CD4-positive, alpha-beta T cell (primary cell): ENCODE measurements at regions not wholly inside any gene's neighbourhood (a gene's known extent, or its start where the extent isn't known, plus 50 kb on each side); places are given as distances from the start of the nearest gene placed in this dataset.

Source experiments
- ATAC-seq: fragments of 200-7000 bp; cut with Tn5 transposase; one replicate; pipeline ENCODE4 v1.10.0; 2022; ENCODE audit warnings: mild to moderate bottlenecking; ENCODE audit not compliant: poor library complexity
- CTCF ChIA-PET: fragments of 350-600 bp; sonication (Branson Sonifier 250); formaldehyde crosslinking; loops from one replicate; lab custom pipeline; 2021; ENCODE audit warnings: antibody characterized with exemption, inconsistent platforms; lab: Charles Lee
- POLR2A ChIA-PET: fragments of 350-600 bp; sonication (Branson Sonifier 250); formaldehyde crosslinking; loops from one replicate; lab custom pipeline; 2021; ENCODE audit warnings: antibody characterized with exemption, inconsistent platforms; lab: Charles Lee
- DNase-seq, 14 experiments: peaks; one replicate each; pipeline ENCODE4 v3.0.0-alpha.2; 2013 to 2020; ENCODE audit warnings: mixed read lengths in 2 of 14
- H3K27ac ChIP-seq, 2 donors: one replicate each; pipeline versions ENCODE4 v1.5.1 to v1.7.0; 2013; ENCODE audit warnings: low read length in 2 of 2, low read depth in 1 of 2, mild to moderate bottlenecking in 1 of 2
- H3K27me3 ChIP-seq, 2 experiments: 1 replicate in 1 of 2; 2 replicates in 1 of 2; pipeline versions ENCODE4 v1.6.1 to v1.7.0; 2013; ENCODE audit warnings: low read length in 2 of 2, control low read depth in 1 of 2, mild to moderate bottlenecking in 1 of 2, moderate library complexity in 1 of 2; ENCODE audit not compliant: insufficient read depth in 2 of 2, control insufficient read depth in 1 of 2
- H3K36me3 ChIP-seq: one replicate; pipeline ENCODE4 v1.6.1; 2013; ENCODE audit warnings: low read length, control low read depth; ENCODE audit not compliant: insufficient read depth
- H3K4me1 ChIP-seq: one replicate; pipeline ENCODE4 v1.6.1; 2013; ENCODE audit warnings: low read length, control low read depth; ENCODE audit not compliant: insufficient read depth
- H3K4me3 ChIP-seq: one replicate; pipeline ENCODE4 v1.5.1; 2013; ENCODE audit warnings: mild to moderate bottlenecking, low read length, moderate library complexity
- H3K9me3 ChIP-seq, 2 experiments: 1 replicate in 1 of 2; 2 replicates in 1 of 2; pipeline versions ENCODE4 v1.6.1 to v1.7.0; 2013; ENCODE audit warnings: low read length in 2 of 2, mild to moderate bottlenecking in 2 of 2, control low read depth in 1 of 2, moderate library complexity in 1 of 2; ENCODE audit not compliant: control insufficient read depth in 1 of 2, insufficient read depth in 1 of 2
- H3K27ac Mint-ChIP-seq: one replicate; pipeline ENCODE4 v1.8.0; 2020; ENCODE audit warnings: mixed read lengths
- H3K27me3 Mint-ChIP-seq: one replicate; pipeline ENCODE4 v1.8.0; 2021; ENCODE audit warnings: mixed read lengths
- H3K36me3 Mint-ChIP-seq: one replicate; pipeline ENCODE4 v1.8.0; 2021; ENCODE audit warnings: low read depth, mixed read lengths
- H3K4me1 Mint-ChIP-seq: one replicate; pipeline ENCODE4 v1.8.0; 2021; ENCODE audit warnings: low read depth, mixed read lengths
- H3K4me3 Mint-ChIP-seq: one replicate; pipeline ENCODE4 v1.8.0; 2020; ENCODE audit warnings: mild to moderate bottlenecking, mixed read lengths
- H3K9me3 Mint-ChIP-seq: one replicate; pipeline ENCODE4 v1.8.0; 2020; ENCODE audit warnings: mixed read lengths
- CTCF ChIP-seq: fragments of 200-600 bp; IDR thresholded peaks from one replicate; pipeline ENCODE4 v1.8.0; 2022; ENCODE audit warnings: antibody characterized with exemption, mild to moderate bottlenecking
- intact Hi-C, 2 experiments: fragments of 100-400 bp; cut with DNase I in 1 of 2; cut with micrococcal nuclease in 1 of 2; formaldehyde crosslinking; loops; one replicate each; pipeline versions ENCODE4 v1.15.1 to v1.9.0; 2023 to 2025; cut with DNase I, micrococcal nuclease

GRCh38 chr6:170046791-170047626 lies 243.9 kb downstream of the DLL1 start:
- H3K27ac Mint-ChIP-seq = no peak overlapping the region
- H3K36me3 Mint-ChIP-seq = no peaks in the 10 kb centered on the region
- H3K36me3 ChIP-seq = no peaks in the 10 kb centered on the region
- peaks cover 8% of the 10 kb centered on the region for H3K4me1 ChIP-seq
- intact Hi-C loops = no loop called here
- ChIA-PET POLR2A (no interaction called here), CTCF (no interaction called here)
- peaks cover 0 to 5% of the 10 kb centered on the region in 2 experiments for H3K27me3 ChIP-seq
- no peak overlapping the region for H3K4me3 ChIP-seq
- no peaks in the 10 kb centered on the region for H3K27me3 Mint-ChIP-seq
- H3K4me1 Mint-ChIP-seq = no peaks in the 10 kb centered on the region
- DNase-seq (peak in 3 of 14 experiments; percentile 22 to 76 (median 61)), ATAC-seq (no peak)
- TF ChIP-seq CTCF = no peak
- no peaks in the 10 kb centered on the region for H3K9me3 ChIP-seq
- no peak overlapping the region for H3K27ac ChIP-seq
- no peak overlapping the region for H3K4me3 Mint-ChIP-seq
- H3K9me3 Mint-ChIP-seq = no peaks in the 10 kb centered on the region

- Histone ChIP-seq H3K9me3 (no peaks in the 10 kb centered on the region), H3K4me3 (no peak overlapping the region), H3K36me3 (no peaks in the 10 kb centered on the region), H3K27me3 (peaks cover 0 to 5% of the 10 kb centered on the region in 2 experiments), H3K4me1 (peaks cover 8% of the 10 kb centered on the region), H3K27ac (no peak overlapping the region)
- DNase-seq = peak in 1 of 14 experiments; percentile 6
- intact Hi-C loops = no loop called here
- CTCF ChIA-PET = no interaction called here
- Mint-ChIP-seq H3K27ac (no peak overlapping the region), H3K27me3 (no peaks in the 10 kb centered on the region), H3K4me1 (no peaks in the 10 kb centered on the region), H3K4me3 (no peak overlapping the region), H3K36me3 (no peaks in the 10 kb centered on the region), H3K9me3 (no peaks in the 10 kb centered on the region)
- POLR2A ChIA-PET = no interaction called here
- TF ChIP-seq CTCF = no peak
- ATAC-seq = no peak
These were observed 244.8 kb downstream of the DLL1 start for GRCh38 chr6:170045981-170046667.

- ChIA-PET POLR2A (no interaction called here), CTCF (no interaction called here)
- no peaks in the 10 kb centered on the region for H3K27me3 Mint-ChIP-seq
- TF ChIP-seq CTCF = no peak
- no peak overlapping the region for H3K4me3 Mint-ChIP-seq
- H3K4me1 ChIP-seq = peaks cover 8% of the 10 kb centered on the region
- intact Hi-C loops = no loop called here
- no peaks in the 10 kb centered on the region for H3K4me1 Mint-ChIP-seq
- H3K36me3 ChIP-seq = no peaks in the 10 kb centered on the region
- H3K4me3 ChIP-seq = no peak overlapping the region
- no peak overlapping the region for H3K27ac Mint-ChIP-seq
- H3K27ac ChIP-seq = no peak overlapping the region
- H3K9me3 ChIP-seq = no peaks in the 10 kb centered on the region
- DNase-seq = peak in 1 of 14 experiments; percentile 24
- H3K9me3 Mint-ChIP-seq = no peaks in the 10 kb centered on the region
- H3K27me3 ChIP-seq = peaks cover 0 to 5% of the 10 kb centered on the region in 2 experiments
- no peaks in the 10 kb centered on the region for H3K36me3 Mint-ChIP-seq
- no peak for ATAC-seq
These were observed 245.3 kb downstream of the DLL1 start for GRCh38 chr6:170045563-170045960.
